Calu3 (cell line): ENCODE measurements at regions not wholly inside any gene's neighbourhood (a gene's known extent, or its start where the extent isn't known, plus 50 kb on each side); places are given as distances from the start of the nearest gene placed in this dataset.

ENCODE experiments used
- BruUV-seq: library from RNA; stranded (reverse); fragments of 400-500 nt; replicated peaks from 2 replicates; lab custom pipeline; 2021; lab: Mats Ljungman, UMichigan
- CTCF ChIA-PET: fragments of 300-600 bp; sonication (Branson Sonifier 250); formaldehyde crosslinking; loops from one replicate; lab custom pipeline; 2022; ENCODE audit warnings: antibody characterized with exemption; lab: Charles Lee
- DNase-seq: peaks from one replicate; pipeline ENCODE4 v3.0.0; 2022
- H3K27ac Mint-ChIP-seq: one replicate; pipeline ENCODE4 v1.8.0; 2022; ENCODE audit warnings: mixed read lengths; ENCODE audit not compliant: unreplicated experiment
- H3K27me3 Mint-ChIP-seq: one replicate; pipeline ENCODE4 v1.8.0; 2022; ENCODE audit warnings: mixed read lengths; ENCODE audit not compliant: unreplicated experiment
- H3K36me3 Mint-ChIP-seq: one replicate; pipeline ENCODE4 v1.8.0; 2022; ENCODE audit warnings: mild to moderate bottlenecking, moderate library complexity, mixed read lengths; ENCODE audit not compliant: insufficient read depth, unreplicated experiment
- H3K4me1 Mint-ChIP-seq: one replicate; pipeline ENCODE4 v1.8.0; 2022; ENCODE audit warnings: mild to moderate bottlenecking, low read depth, mixed read lengths; ENCODE audit not compliant: unreplicated experiment
- H3K4me3 Mint-ChIP-seq: one replicate; pipeline ENCODE4 v1.8.0; 2022; ENCODE audit warnings: mild to moderate bottlenecking, low read depth, moderate library complexity, mixed read lengths; ENCODE audit not compliant: unreplicated experiment
- H3K9me3 Mint-ChIP-seq: one replicate; pipeline ENCODE4 v1.8.0; 2022; ENCODE audit warnings: low read depth, mixed read lengths; ENCODE audit not compliant: unreplicated experiment
- intact Hi-C: fragments of 100-400 bp; cut with micrococcal nuclease; formaldehyde crosslinking; loops from one replicate; pipeline ENCODE4 v1.10.0; 2022; ENCODE audit not compliant: unreplicated experiment
- TF ChIP-seq, protein P1 (sequence below): fragments of 200-600 bp; IDR thresholded peaks from one replicate; pipeline ENCODE4 v1.8.0; 2022; ENCODE audit warnings: antibody characterized with exemption; ENCODE audit not compliant: unreplicated experiment

DNA sequence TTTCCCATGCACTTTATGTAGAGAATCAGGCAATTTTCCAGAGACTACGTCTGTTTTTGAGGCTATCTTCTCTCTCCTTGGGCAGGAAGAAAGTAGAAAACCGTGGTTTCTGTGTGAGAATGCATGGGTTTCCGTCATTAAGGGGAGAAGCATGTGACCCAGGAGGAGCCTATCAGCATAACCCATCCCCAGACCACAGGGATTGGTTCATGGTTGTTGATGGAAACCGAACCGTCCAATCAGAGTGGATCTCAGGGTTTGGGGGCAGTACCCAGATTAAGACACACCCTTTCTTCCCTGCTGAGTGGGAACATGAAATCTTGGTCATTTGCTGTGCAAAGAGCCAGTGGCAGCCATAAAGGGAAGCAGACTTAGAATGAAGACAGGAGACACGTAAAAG lies 517.8 kb downstream of the MN1 start:
- peaks cover 51% of the 10 kb centered on the region for H3K27me3 Mint-ChIP-seq
- intact Hi-C loops = no loop called here
- BruUV-seq = no TSS peak

GRCh38 chr22:27284324-27284723 lies 517.2 kb downstream of the MN1 start:
- CTCF ChIA-PET = interaction anchor here (0.9 kb wide), 1 partner anchor 18 kb away, joined by 3 read pairs; no protein-coding TSS in a partner anchor
- intact Hi-C loops = no loop called here
- TF ChIP-seq, protein P1, sequence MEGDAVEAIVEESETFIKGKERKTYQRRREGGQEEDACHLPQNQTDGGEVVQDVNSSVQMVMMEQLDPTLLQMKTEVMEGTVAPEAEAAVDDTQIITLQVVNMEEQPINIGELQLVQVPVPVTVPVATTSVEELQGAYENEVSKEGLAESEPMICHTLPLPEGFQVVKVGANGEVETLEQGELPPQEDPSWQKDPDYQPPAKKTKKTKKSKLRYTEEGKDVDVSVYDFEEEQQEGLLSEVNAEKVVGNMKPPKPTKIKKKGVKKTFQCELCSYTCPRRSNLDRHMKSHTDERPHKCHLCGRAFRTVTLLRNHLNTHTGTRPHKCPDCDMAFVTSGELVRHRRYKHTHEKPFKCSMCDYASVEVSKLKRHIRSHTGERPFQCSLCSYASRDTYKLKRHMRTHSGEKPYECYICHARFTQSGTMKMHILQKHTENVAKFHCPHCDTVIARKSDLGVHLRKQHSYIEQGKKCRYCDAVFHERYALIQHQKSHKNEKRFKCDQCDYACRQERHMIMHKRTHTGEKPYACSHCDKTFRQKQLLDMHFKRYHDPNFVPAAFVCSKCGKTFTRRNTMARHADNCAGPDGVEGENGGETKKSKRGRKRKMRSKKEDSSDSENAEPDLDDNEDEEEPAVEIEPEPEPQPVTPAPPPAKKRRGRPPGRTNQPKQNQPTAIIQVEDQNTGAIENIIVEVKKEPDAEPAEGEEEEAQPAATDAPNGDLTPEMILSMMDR = no peak
- no peak for DNase-seq
- BruUV-seq = no TSS peak
- H3K36me3 Mint-ChIP-seq = no peaks in the 10 kb centered on the region
- peaks cover 3% of the 10 kb centered on the region for H3K9me3 Mint-ChIP-seq
- H3K4me3 Mint-ChIP-seq = no peak overlapping the region
- H3K4me1 Mint-ChIP-seq = no peaks in the 10 kb centered on the region
- H3K27ac Mint-ChIP-seq = no peak overlapping the region
- peaks cover 51% of the 10 kb centered on the region for H3K27me3 Mint-ChIP-seq

More for the DNA sequence above, 517.8 kb downstream of the MN1 start:
- TF ChIP-seq, protein P1 = no peak
- H3K4me1 Mint-ChIP-seq = peaks cover 2% of the 10 kb centered on the region
- CTCF ChIA-PET = no interaction called here
- no peaks in the 10 kb centered on the region for H3K36me3 Mint-ChIP-seq
- H3K9me3 Mint-ChIP-seq = peaks cover 3% of the 10 kb centered on the region
- H3K4me3 Mint-ChIP-seq = no peak overlapping the region
- no peak for DNase-seq
- H3K27ac Mint-ChIP-seq = no peak overlapping the region

GRCh38 chr22:27286711-27287110 lies 514.8 kb downstream of the MN1 start:
- Mint-ChIP-seq H3K9me3 (peaks cover 3% of the 10 kb centered on the region), H3K27ac (no peak overlapping the region), H3K4me1 (no peaks in the 10 kb centered on the region), H3K27me3 (peaks cover 52% of the 10 kb centered on the region), H3K4me3 (no peak overlapping the region), H3K36me3 (no peaks in the 10 kb centered on the region)
- CTCF ChIA-PET = interaction anchor here (0.7 kb wide), 1 partner anchor 157 kb away, joined by 3 read pairs; no protein-coding TSS in a partner anchor
- intact Hi-C loops = no loop called here
- DNase-seq = no peak
- TF ChIP-seq, protein P1 = no peak
- no TSS peak for BruUV-seq

DNA sequence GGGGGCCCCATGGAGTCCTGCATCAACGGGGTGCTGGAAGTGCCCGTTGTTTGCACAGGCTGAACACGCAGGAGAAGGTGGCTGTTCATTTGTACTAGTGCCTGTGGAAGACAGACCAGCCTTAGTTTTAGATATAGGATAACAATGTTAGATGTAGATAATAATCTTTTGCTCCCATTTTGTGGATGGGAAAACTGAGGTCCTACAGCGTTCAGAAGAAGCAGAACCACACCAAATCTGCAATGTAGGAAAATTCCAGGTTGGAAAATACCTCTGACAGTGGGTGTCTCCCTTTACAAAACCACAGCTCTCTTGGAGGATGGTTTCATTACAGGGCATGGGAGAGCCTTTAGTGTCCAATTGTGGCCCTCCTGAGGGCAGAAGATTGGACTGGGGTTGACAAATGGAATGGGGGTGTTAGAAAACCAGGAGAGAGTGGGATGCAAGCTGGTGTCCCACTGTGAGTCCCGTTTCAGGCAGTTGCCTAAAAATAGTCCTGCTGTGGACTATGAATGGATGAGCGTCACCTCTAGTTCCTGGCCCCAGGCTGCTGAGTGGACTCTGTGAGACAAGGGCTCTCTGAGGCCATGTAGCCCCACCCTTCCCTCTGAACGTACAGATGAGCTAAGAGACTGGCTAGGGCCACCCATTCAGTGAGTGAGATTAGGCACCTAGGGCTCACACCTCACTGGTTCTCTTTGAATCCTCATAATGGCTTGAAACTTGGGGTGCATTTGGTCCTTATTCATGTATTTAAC lies 508.8 kb downstream of the MN1 start:
- no peaks in the 10 kb centered on the region for H3K9me3 Mint-ChIP-seq
- TF ChIP-seq, protein P1 = no peak
- DNase-seq = no peak
- H3K4me3 Mint-ChIP-seq = no peak overlapping the region
- peaks cover 54% of the 10 kb centered on the region for H3K27me3 Mint-ChIP-seq
- CTCF ChIA-PET = no interaction called here
- no TSS peak for BruUV-seq
- intact Hi-C loops = no loop called here
- peaks cover 2% of the 10 kb centered on the region for H3K4me1 Mint-ChIP-seq
- H3K27ac Mint-ChIP-seq = no peak overlapping the region
- no peaks in the 10 kb centered on the region for H3K36me3 Mint-ChIP-seq
